ENCODE measurements at regions not wholly inside any gene's neighbourhood (a gene's known extent, or its start where the extent isn't known, plus 50 kb on each side); places are given as distances from the start of the nearest gene placed in this dataset.

- TF ChIP-seq CTCF (conservative IDR thresholded peaks at IDR 0.05; ENCODE audit: low read depth, low read length) (no peak), EZH2phosphoT487 (IDR thresholded peaks at IDR 0.05; ENCODE audit: borderline replicate concordance, low read length) (no peak), EZH2 (IDR thresholded peaks at IDR 0.05; ENCODE audit: low read length, unreplicated experiment) (no peak)
These were observed 111.2 kb downstream of the CAPZA3 start for GRCh38 chr12:18849080-18849479.

All from PC-3 (cell line).